GM23338 (cell line): ENCODE measurements at regions not wholly inside any gene's neighbourhood (a gene's known extent, or its start where the extent isn't known, plus 50 kb on each side); places are given as distances from the start of the nearest gene placed in this dataset.
A peak's percentile ranks its signal among the peaks of the same experiment; 100 is the strongest.

Experiments
- ATAC-seq: fragments of 200-7000 bp; cut with Tn5 transposase; 3 replicates; pipeline ENCODE4 v1.9.1; 2020
- DNase-seq: peaks from one replicate; pipeline ENCODE4 v3.0.0-alpha.2; 2015; ENCODE audit warnings: low spot score
- H2AFZ ChIP-seq: fragments of 200-600 bp; sonication (generic); 2 replicates; pipeline ENCODE4 v1.8.0; 2016; ENCODE audit warnings: antibody characterized with exemption, mild to moderate bottlenecking, moderate library complexity
- H3F3A ChIP-seq: fragments of 200-600 bp; sonication (generic); replicated peaks from 2 replicates; pipeline ENCODE4 v1.8.0; 2017; ENCODE audit warnings: antibody characterized with exemption, mixed run types, low read depth
- H3K27ac ChIP-seq: fragments of 200-600 bp; sonication (generic); 2 replicates; pipeline ENCODE4 v1.6.1; 2016; ENCODE audit warnings: low read depth
- H3K27me3 ChIP-seq: fragments of 200-600 bp; sonication (generic); 2 replicates; pipeline ENCODE4 v1.8.0; 2016; ENCODE audit warnings: mild to moderate bottlenecking, mixed run types, moderate library complexity; ENCODE audit not compliant: insufficient read depth
- H3K36me3 ChIP-seq: fragments of 200-600 bp; sonication (generic); 2 replicates; pipeline ENCODE4 v1.8.0; 2016; ENCODE audit warnings: mild to moderate bottlenecking; ENCODE audit not compliant: insufficient read depth
- H3K4me1 ChIP-seq: fragments of 200-600 bp; sonication (generic); 2 replicates; pipeline ENCODE4 v1.8.0; 2016; ENCODE audit warnings: mild to moderate bottlenecking, moderate library complexity; ENCODE audit not compliant: insufficient read depth
- H3K4me2 ChIP-seq: fragments of 200-600 bp; sonication (generic); 2 replicates; pipeline ENCODE4 v1.7.1; 2017; ENCODE audit warnings: mixed run types
- H3K4me3 ChIP-seq: fragments of 200-600 bp; sonication (generic); 2 replicates; pipeline ENCODE4 v1.6.1; 2016; ENCODE audit warnings: mixed run types
- H3K79me2 ChIP-seq: fragments of 200-600 bp; sonication (generic); replicated peaks from 2 replicates; pipeline ENCODE4 v1.8.0; 2017; ENCODE audit warnings: mild to moderate bottlenecking; ENCODE audit not compliant: insufficient read depth
- H3K9me2 ChIP-seq: fragments of 200-600 bp; sonication (generic); 2 replicates; pipeline ENCODE4 v1.8.0; 2017; ENCODE audit not compliant: insufficient read depth
- H4K20me1 ChIP-seq: fragments of 200-600 bp; sonication (generic); replicated peaks from 2 replicates; pipeline ENCODE4 v1.8.0; 2017; ENCODE audit warnings: mild to moderate bottlenecking; ENCODE audit not compliant: insufficient read depth
- H3K27ac Mint-ChIP-seq: 2 replicates; pipeline ENCODE4 v1.8.0; 2020; ENCODE audit warnings: inconsistent platforms, mild to moderate bottlenecking, moderate library complexity, mixed read lengths
- H3K27me3 Mint-ChIP-seq: 3 replicates; pipeline ENCODE4 v1.8.0; 2022; ENCODE audit warnings: low read depth, mild to moderate bottlenecking, moderate library complexity, mixed read lengths, inconsistent platforms; ENCODE audit not compliant: insufficient read depth, poor library complexity
- H3K36me3 Mint-ChIP-seq: 3 replicates; pipeline ENCODE4 v1.8.0; 2021; ENCODE audit warnings: low read depth, mild to moderate bottlenecking, inconsistent platforms, moderate library complexity, mixed read lengths
- H3K4me1 Mint-ChIP-seq: 3 replicates; pipeline ENCODE4 v1.8.0; 2020; ENCODE audit warnings: mild to moderate bottlenecking, inconsistent platforms, mixed read lengths
- H3K4me3 Mint-ChIP-seq: 3 replicates; pipeline ENCODE4 v1.8.0; 2021; ENCODE audit warnings: moderate library complexity, mild to moderate bottlenecking, inconsistent platforms, mixed read lengths
- H3K9me3 Mint-ChIP-seq: 3 replicates; pipeline ENCODE4 v1.8.0; 2020; ENCODE audit warnings: moderate library complexity, mild to moderate bottlenecking, inconsistent platforms, mixed read lengths
- CREB1 ChIP-seq: fragments of 250-450 bp; sonication (Bioruptor Pico); IDR thresholded peaks from 2 replicates; pipeline ENCODE4 v1.5.0; 2020; ENCODE audit warnings: low read depth, mild to moderate bottlenecking, moderate library complexity
- EZH2 ChIP-seq: fragments of 200-600 bp; sonication (generic); IDR thresholded peaks from one replicate; pipeline ENCODE4 v1.8.0; 2017; ENCODE audit warnings: antibody characterized with exemption, mild to moderate bottlenecking, low read depth; ENCODE audit not compliant: unreplicated experiment
- EZH2phosphoT487 ChIP-seq: fragments of 200-600 bp; sonication (generic); IDR thresholded peaks from one replicate; pipeline ENCODE4 v1.8.1; 2018; ENCODE audit warnings: antibody characterized with exemption; ENCODE audit not compliant: unreplicated experiment
- JUNB ChIP-seq: IDR thresholded peaks from one replicate; pipeline ENCODE4 v1.6.1; 2016; ENCODE audit warnings: antibody characterized with exemption; ENCODE audit not compliant: unreplicated experiment
- NANOG ChIP-seq: IDR thresholded peaks from 2 replicates; pipeline ENCODE4 v1.6.1; 2016; ENCODE audit warnings: antibody characterized with exemption, borderline replicate concordance
- POLR2AphosphoS5 ChIP-seq: IDR thresholded peaks from 2 replicates; pipeline ENCODE4 v1.6.1; 2016; ENCODE audit warnings: antibody characterized with exemption, low read depth
- STAT1 ChIP-seq: IDR thresholded peaks from one replicate; pipeline ENCODE4 v1.6.1; 2016; ENCODE audit warnings: antibody characterized with exemption; ENCODE audit not compliant: unreplicated experiment
- ZNF114 ChIP-seq: fragments of 250-450 bp; sonication (Bioruptor Pico); IDR thresholded peaks from 2 replicates; pipeline ENCODE4 v1.5.0; 2020; ENCODE audit warnings: mild to moderate bottlenecking, moderate library complexity
- ZNF331 ChIP-seq: fragments of 250-450 bp; sonication (Bioruptor Pico); IDR thresholded peaks from 2 replicates; pipeline ENCODE4 v1.5.0; 2020; ENCODE audit warnings: low read depth, mild to moderate bottlenecking, moderate library complexity
- TF ChIP-seq, protein P1 (sequence below): IDR thresholded peaks from 2 replicates; pipeline ENCODE4 v1.6.1; 2016; ENCODE audit warnings: antibody characterized with exemption
- TF ChIP-seq, protein P2 (sequence below), 2 experiments: fragments of 200-600 bp in 1 of 2; sonication (generic) in 1 of 2; conservative IDR thresholded peaks; 2 replicates each; pipeline versions ENCODE4 v1.5.1 to v1.6.1; 2016 to 2017; ENCODE audit warnings: antibody characterized with exemption in 2 of 2, low read depth in 2 of 2, mild to moderate bottlenecking in 2 of 2, moderate library complexity in 1 of 2
- TF ChIP-seq, protein P3 (sequence below): fragments of 250-450 bp; sonication (Bioruptor Pico); IDR thresholded peaks from 2 replicates; pipeline ENCODE4 v1.5.0; 2020; ENCODE audit warnings: mild to moderate bottlenecking, moderate library complexity
- TF ChIP-seq, protein P4 (sequence below): IDR thresholded peaks from one replicate; pipeline ENCODE4 v1.6.1; 2018; ENCODE audit warnings: antibody characterized with exemption; ENCODE audit not compliant: unreplicated experiment

DNA sequence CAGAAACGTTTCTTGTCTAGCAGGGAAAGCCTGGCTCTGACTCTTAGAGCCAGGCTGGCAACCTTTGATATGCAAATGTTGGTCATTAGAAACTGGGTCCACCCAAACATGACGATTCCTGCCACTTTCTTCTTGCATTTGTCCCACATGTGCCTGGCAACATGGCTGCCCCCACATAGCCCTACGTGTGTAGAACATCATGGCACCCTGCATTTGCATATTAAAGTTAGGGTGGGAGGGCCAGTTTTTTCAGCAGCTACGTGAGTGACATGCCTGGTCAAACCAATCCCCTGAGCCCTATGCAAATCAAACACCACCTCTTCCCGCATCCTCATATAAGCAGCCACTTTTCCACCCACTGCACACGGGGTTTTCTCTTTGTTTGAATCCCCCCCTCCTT is 95.0 kb downstream of the LIG4 start:
- Histone ChIP-seq H3K27ac (no peak overlapping the region), H3F3A (no peaks in the 10 kb centered on the region), H3K36me3 (no peaks in the 10 kb centered on the region), H3K79me2 (no peaks in the 10 kb centered on the region), H3K4me1 (peaks cover 5% of the 10 kb centered on the region; the same call in 1 of the 2 replicates), H3K4me3 (no peak overlapping the region), H3K27me3 (no peaks in the 10 kb centered on the region), H2AFZ (peak overlapping the region; percentile 57), H4K20me1 (no peaks in the 10 kb centered on the region), H3K9me2 (no peaks in the 10 kb centered on the region), H3K4me2 (no peak overlapping the region)
- TF ChIP-seq EZH2phosphoT487: no peak
- no peak for TF ChIP-seq NANOG
- TF ChIP-seq ZNF114 (CRISPR knock-in tag): no peak
- TF ChIP-seq, protein P1, sequence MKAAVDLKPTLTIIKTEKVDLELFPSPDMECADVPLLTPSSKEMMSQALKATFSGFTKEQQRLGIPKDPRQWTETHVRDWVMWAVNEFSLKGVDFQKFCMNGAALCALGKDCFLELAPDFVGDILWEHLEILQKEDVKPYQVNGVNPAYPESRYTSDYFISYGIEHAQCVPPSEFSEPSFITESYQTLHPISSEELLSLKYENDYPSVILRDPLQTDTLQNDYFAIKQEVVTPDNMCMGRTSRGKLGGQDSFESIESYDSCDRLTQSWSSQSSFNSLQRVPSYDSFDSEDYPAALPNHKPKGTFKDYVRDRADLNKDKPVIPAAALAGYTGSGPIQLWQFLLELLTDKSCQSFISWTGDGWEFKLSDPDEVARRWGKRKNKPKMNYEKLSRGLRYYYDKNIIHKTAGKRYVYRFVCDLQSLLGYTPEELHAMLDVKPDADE: no peak
- TF ChIP-seq, protein P2, sequence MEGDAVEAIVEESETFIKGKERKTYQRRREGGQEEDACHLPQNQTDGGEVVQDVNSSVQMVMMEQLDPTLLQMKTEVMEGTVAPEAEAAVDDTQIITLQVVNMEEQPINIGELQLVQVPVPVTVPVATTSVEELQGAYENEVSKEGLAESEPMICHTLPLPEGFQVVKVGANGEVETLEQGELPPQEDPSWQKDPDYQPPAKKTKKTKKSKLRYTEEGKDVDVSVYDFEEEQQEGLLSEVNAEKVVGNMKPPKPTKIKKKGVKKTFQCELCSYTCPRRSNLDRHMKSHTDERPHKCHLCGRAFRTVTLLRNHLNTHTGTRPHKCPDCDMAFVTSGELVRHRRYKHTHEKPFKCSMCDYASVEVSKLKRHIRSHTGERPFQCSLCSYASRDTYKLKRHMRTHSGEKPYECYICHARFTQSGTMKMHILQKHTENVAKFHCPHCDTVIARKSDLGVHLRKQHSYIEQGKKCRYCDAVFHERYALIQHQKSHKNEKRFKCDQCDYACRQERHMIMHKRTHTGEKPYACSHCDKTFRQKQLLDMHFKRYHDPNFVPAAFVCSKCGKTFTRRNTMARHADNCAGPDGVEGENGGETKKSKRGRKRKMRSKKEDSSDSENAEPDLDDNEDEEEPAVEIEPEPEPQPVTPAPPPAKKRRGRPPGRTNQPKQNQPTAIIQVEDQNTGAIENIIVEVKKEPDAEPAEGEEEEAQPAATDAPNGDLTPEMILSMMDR (conservative IDR thresholded peaks at IDR 0.05; ENCODE audit: low read depth in 2 of 2): no peak
- TF ChIP-seq, protein P3, sequence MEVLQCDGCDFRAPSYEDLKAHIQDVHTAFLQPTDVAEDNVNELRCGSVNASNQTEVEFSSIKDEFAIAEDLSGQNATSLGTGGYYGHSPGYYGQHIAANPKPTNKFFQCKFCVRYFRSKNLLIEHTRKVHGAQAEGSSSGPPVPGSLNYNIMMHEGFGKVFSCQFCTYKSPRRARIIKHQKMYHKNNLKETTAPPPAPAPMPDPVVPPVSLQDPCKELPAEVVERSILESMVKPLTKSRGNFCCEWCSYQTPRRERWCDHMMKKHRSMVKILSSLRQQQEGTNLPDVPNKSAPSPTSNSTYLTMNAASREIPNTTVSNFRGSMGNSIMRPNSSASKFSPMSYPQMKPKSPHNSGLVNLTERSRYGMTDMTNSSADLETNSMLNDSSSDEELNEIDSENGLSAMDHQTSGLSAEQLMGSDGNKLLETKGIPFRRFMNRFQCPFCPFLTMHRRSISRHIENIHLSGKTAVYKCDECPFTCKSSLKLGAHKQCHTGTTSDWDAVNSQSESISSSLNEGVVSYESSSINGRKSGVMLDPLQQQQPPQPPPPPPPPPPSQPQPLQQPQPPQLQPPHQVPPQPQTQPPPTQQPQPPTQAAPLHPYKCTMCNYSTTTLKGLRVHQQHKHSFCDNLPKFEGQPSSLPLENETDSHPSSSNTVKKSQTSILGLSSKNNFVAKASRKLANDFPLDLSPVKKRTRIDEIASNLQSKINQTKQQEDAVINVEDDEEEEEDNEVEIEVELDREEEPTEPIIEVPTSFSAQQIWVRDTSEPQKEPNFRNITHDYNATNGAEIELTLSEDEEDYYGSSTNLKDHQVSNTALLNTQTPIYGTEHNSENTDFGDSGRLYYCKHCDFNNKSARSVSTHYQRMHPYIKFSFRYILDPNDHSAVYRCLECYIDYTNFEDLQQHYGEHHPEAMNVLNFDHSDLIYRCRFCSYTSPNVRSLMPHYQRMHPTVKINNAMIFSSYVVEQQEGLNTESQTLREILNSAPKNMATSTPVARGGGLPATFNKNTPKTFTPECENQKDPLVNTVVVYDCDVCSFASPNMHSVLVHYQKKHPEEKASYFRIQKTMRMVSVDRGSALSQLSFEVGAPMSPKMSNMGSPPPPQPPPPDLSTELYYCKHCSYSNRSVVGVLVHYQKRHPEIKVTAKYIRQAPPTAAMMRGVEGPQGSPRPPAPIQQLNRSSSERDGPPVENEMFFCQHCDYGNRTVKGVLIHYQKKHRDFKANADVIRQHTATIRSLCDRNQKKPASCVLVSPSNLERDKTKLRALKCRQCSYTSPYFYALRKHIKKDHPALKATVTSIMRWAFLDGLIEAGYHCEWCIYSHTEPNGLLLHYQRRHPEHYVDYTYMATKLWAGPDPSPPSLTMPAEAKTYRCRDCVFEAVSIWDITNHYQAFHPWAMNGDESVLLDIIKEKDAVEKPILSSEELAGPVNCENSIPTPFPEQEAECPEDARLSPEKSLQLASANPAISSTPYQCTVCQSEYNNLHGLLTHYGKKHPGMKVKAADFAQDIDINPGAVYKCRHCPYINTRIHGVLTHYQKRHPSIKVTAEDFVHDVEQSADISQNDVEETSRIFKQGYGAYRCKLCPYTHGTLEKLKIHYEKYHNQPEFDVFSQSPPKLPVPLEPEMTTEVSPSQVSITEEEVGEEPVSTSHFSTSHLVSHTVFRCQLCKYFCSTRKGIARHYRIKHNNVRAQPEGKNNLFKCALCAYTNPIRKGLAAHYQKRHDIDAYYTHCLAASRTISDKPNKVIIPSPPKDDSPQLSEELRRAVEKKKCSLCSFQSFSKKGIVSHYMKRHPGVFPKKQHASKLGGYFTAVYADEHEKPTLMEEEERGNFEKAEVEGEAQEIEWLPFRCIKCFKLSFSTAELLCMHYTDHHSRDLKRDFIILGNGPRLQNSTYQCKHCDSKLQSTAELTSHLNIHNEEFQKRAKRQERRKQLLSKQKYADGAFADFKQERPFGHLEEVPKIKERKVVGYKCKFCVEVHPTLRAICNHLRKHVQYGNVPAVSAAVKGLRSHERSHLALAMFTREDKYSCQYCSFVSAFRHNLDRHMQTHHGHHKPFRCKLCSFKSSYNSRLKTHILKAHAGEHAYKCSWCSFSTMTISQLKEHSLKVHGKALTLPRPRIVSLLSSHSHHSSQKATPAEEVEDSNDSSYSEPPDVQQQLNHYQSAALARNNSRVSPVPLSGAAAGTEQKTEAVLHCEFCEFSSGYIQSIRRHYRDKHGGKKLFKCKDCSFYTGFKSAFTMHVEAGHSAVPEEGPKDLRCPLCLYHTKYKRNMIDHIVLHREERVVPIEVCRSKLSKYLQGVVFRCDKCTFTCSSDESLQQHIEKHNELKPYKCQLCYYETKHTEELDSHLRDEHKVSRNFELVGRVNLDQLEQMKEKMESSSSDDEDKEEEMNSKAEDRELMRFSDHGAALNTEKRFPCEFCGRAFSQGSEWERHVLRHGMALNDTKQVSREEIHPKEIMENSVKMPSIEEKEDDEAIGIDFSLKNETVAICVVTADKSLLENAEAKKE: no peak
- TF ChIP-seq EZH2: no peak
- no peak for TF ChIP-seq POLR2AphosphoS5
- no peak for TF ChIP-seq STAT1
- TF ChIP-seq CREB1 (CRISPR knock-in tag): no peak
- TF ChIP-seq, protein P4, sequence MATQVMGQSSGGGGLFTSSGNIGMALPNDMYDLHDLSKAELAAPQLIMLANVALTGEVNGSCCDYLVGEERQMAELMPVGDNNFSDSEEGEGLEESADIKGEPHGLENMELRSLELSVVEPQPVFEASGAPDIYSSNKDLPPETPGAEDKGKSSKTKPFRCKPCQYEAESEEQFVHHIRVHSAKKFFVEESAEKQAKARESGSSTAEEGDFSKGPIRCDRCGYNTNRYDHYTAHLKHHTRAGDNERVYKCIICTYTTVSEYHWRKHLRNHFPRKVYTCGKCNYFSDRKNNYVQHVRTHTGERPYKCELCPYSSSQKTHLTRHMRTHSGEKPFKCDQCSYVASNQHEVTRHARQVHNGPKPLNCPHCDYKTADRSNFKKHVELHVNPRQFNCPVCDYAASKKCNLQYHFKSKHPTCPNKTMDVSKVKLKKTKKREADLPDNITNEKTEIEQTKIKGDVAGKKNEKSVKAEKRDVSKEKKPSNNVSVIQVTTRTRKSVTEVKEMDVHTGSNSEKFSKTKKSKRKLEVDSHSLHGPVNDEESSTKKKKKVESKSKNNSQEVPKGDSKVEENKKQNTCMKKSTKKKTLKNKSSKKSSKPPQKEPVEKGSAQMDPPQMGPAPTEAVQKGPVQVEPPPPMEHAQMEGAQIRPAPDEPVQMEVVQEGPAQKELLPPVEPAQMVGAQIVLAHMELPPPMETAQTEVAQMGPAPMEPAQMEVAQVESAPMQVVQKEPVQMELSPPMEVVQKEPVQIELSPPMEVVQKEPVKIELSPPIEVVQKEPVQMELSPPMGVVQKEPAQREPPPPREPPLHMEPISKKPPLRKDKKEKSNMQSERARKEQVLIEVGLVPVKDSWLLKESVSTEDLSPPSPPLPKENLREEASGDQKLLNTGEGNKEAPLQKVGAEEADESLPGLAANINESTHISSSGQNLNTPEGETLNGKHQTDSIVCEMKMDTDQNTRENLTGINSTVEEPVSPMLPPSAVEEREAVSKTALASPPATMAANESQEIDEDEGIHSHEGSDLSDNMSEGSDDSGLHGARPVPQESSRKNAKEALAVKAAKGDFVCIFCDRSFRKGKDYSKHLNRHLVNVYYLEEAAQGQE: no peak
- TF ChIP-seq JUNB: no peak
- no peak for TF ChIP-seq ZNF331 (CRISPR knock-in tag)
- Mint-ChIP-seq H3K4me1 (peaks cover 7% of the 10 kb centered on the region), H3K27me3 (no peaks in the 10 kb centered on the region), H3K9me3 (no peaks in the 10 kb centered on the region), H3K36me3 (no peaks in the 10 kb centered on the region), H3K4me3 (no peak overlapping the region), H3K27ac (no peak overlapping the region)
- peak; percentile 32 for DNase-seq
- ATAC-seq: peak; percentile 28; the same call in 2 of the 3 replicates
